ENCODE measurements at regions not wholly inside any gene's neighbourhood (a gene's known extent, or its start where the extent isn't known, plus 50 kb on each side); places are given as distances from the start of the nearest gene placed in this dataset.

DNA sequence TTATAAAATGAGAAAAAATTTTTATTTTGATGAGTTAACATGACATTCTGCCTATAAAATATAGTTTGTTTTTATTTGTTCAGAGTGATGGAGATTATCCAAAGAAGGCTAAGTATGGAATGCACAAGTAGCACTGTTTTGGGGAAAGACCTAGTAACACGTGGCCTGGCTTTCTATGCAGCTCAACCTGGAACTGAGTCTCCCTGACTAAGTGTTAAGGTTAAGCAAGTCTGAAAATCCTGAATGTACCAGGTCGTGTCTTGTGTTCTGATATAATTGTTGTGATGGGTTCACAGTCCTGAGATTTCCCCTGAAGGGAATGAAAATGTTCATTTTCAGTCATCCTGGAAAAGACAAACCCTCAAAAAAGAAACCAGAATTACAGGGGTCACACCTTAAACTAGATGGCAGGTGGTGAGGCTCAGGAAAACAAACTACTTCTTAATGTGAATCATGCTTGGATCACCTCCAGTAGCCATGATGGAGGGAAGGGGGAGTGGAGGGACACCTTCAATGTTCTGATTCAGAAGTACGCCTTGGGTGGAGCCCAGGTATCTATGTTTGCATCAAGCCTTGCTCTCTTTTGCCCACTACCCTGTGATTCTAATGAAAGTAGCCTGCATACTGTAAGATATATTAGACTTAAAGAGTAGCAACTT is 236.8 kb downstream of the ALX1 start:
- no peak for DNase-seq (ENCODE audit: low read depth in 2 of 2)
- TF ChIP-seq, protein P1, sequence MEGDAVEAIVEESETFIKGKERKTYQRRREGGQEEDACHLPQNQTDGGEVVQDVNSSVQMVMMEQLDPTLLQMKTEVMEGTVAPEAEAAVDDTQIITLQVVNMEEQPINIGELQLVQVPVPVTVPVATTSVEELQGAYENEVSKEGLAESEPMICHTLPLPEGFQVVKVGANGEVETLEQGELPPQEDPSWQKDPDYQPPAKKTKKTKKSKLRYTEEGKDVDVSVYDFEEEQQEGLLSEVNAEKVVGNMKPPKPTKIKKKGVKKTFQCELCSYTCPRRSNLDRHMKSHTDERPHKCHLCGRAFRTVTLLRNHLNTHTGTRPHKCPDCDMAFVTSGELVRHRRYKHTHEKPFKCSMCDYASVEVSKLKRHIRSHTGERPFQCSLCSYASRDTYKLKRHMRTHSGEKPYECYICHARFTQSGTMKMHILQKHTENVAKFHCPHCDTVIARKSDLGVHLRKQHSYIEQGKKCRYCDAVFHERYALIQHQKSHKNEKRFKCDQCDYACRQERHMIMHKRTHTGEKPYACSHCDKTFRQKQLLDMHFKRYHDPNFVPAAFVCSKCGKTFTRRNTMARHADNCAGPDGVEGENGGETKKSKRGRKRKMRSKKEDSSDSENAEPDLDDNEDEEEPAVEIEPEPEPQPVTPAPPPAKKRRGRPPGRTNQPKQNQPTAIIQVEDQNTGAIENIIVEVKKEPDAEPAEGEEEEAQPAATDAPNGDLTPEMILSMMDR (IDR thresholded peaks at IDR 0.05; ENCODE audit: low read depth, low read length): no peak
- no peak overlapping the region for H3K4me3 ChIP-seq (replicated peaks in 1 of 2; ENCODE audit: low read depth in 2 of 2, low read length in 2 of 2)

DNA sequence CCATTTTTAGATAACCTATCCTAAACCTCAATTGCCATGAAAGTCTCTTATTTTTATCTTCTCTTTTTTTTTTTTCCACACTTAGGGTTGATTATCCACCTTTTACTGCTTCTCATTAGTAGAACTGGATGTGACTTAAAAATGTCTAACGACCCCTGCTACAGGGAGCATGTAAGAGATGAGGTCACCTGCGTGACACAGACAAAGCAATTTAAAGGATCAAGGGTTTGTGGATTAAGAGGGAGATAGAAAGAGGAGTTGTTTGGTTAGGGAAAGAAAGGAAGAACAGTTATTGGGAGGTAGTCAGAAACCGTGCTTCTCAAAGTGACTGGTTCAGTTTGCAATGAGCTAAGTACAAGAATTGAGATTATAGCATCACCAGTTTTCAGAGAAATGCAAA is 239.1 kb downstream of the ALX1 start:
- no peak for DNase-seq (ENCODE audit: low read depth in 2 of 2)
- TF ChIP-seq, protein P1 (IDR thresholded peaks at IDR 0.05; ENCODE audit: low read depth, low read length): no peak
- H3K4me3 ChIP-seq (replicated peaks in 1 of 2; ENCODE audit: low read depth in 2 of 2, low read length in 2 of 2): no peak overlapping the region

DNA sequence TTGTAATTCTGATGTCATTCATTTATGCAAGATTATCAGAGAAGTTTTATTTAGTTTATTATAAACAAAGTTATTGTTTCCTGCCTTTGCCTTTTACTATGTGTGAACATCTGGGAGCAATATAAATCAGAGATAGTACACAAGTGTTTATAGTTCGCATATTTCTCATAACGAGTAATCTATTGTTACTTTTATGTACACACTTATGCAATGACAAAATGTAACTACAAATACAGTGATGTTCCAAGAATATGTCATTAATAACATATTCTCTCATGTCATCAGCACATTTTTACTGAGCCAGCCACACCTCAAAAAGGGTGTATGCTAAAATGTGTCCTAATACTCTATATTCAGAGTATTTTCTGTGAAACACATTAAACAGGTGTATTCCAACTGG is 243.2 kb downstream of the ALX1 start:
- DNase-seq (ENCODE audit: low read depth in 2 of 2): no peak

DNA sequence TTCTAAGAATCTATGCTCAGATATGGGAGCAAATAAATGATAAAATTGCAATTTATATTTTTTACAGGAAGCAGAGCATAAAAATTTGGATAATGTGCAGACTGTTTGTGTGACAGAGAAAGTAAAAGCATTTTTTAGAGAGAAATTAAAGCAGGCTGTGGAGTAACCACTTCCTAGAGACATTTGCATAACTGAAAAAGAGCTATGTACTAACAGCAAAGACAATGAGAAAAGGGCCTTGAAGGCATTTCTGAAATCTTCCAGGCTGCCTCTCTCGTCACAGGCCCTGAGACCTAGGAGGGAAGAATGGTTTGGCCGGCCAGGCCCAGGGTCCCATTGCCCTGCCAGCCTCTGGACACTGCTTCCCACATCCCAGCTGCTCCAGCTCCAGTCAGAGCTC is 247.2 kb downstream of the ALX1 start:
- no peak overlapping the region for H3K4me3 ChIP-seq (replicated peaks in 1 of 2; ENCODE audit: low read depth in 2 of 2, low read length in 2 of 2)
- DNase-seq (ENCODE audit: low read depth in 2 of 2): no peak
- TF ChIP-seq, protein P1 (IDR thresholded peaks at IDR 0.05; ENCODE audit: low read depth, low read length): no peak

More for the DNA sequence above, 243.2 kb downstream of the ALX1 start:
- H3K4me3 ChIP-seq (replicated peaks in 1 of 2; ENCODE audit: low read depth in 2 of 2, low read length in 2 of 2): no peak overlapping the region
- TF ChIP-seq, protein P1 (IDR thresholded peaks at IDR 0.05; ENCODE audit: low read depth, low read length): no peak

DNA sequence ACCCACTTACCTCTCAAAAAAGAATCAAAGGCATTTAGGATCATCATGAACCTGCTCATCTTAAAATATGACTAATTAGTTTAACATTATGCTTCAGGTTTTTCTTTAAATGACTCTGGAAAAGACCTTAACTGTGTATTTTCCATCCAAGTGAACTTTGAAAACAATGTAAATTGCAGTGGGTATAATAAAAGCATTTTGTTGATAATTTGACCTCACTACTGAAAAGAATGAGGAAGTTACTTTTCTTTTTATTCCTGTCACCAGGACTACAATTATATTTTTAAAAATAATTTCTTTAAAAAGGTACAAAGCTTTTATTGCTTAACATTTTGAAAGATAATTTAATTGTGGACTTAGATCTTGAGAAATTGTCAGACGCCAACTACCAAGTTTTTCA is 249.9 kb downstream of the ALX1 start:
- TF ChIP-seq, protein P1 (IDR thresholded peaks at IDR 0.05; ENCODE audit: low read depth, low read length): no peak

DNA sequence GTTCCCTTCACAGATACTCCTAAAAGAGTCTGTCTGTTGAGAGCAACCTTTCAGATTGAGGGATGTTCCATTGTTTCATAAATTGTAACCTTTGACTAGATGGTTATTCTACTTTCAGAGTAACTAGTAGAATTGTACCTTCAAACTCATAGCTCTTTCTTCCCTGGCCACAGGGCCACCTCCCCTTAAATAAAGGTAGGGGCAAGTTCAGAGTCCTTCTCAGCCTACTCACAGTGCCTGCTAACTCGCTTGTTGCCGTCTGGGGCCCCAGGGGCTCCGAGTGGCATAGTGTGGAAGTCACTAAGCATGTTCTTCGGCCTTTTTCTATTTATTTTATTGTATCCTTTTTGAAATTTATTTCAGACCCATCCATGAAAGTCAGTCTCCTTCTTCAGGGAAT is 250.4 kb downstream of the ALX1 start:
- TF ChIP-seq, protein P1 (IDR thresholded peaks at IDR 0.05; ENCODE audit: low read depth, low read length): no peak
- H3K4me3 ChIP-seq (replicated peaks in 1 of 2; ENCODE audit: low read depth in 2 of 2, low read length in 2 of 2): no peak overlapping the region
- no peak for DNase-seq (ENCODE audit: low read depth in 2 of 2)

More for the DNA sequence above, 249.9 kb downstream of the ALX1 start:
- no peak for DNase-seq (ENCODE audit: low read depth in 2 of 2)
- no peak overlapping the region for H3K4me3 ChIP-seq (replicated peaks in 1 of 2; ENCODE audit: low read depth in 2 of 2, low read length in 2 of 2)

DNA sequence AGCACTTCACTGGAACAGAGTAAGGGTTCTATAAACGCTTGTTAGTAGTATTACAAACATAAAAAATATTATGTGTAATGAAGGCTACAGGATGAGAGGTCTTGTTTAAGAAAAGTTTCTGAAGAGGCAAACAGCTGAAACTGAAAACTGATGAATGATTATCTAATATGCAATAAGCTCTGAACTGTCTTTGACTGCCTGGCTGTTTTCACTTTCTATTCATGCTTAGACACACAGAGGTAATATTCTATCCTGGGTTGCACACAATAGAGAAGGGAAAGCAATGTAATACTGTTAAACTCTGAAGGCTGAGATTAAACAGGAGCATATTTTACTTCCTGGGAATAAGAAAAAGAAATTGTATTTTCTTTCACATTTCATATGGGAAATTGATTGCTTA is 251.3 kb downstream of the ALX1 start:
- no peak overlapping the region for H3K4me3 ChIP-seq (replicated peaks in 1 of 2; ENCODE audit: low read depth in 2 of 2, low read length in 2 of 2)
- TF ChIP-seq, protein P1 (IDR thresholded peaks at IDR 0.05; ENCODE audit: low read depth, low read length): no peak
- DNase-seq (ENCODE audit: low read depth in 2 of 2): no peak
